ENCODE measurements at regions not wholly inside any gene's neighbourhood (a gene's known extent, or its start where the extent isn't known, plus 50 kb on each side); places are given as distances from the start of the nearest gene placed in this dataset.

- Histone ChIP-seq H3K36me3 (ENCODE audit: insufficient read depth, low read length) (no peaks in the 10 kb centered on the region), H3K9me2 (ENCODE audit: insufficient read depth, low read length) (no peaks in the 10 kb centered on the region), H2AFZ (ENCODE audit: low read depth, low read length) (no peak overlapping the region), H3K4me3 (ENCODE audit: low read length) (no peak overlapping the region), H3K79me2 (replicated peaks; ENCODE audit: insufficient read depth, low read length) (peaks cover 2% of the 10 kb centered on the region), H3K27ac (ENCODE audit: low read length) (no peak overlapping the region), H3F3A (ENCODE audit: insufficient read depth, low read length, poor library complexity, severe bottlenecking) (no peaks in the 10 kb centered on the region), H3K9me3 (ENCODE audit: low read length) (no peaks in the 10 kb centered on the region), H3K9ac (ENCODE audit: low read length) (no peak overlapping the region), H3K4me2 (ENCODE audit: low read length) (no peak overlapping the region), H4K20me1 (ENCODE audit: insufficient read depth) (no peaks in the 10 kb centered on the region), H3K27me3 (ENCODE audit: insufficient read depth, low read depth, low read length) (no peaks in the 10 kb centered on the region)
- no peak for TF ChIP-seq MXI1 (conservative IDR thresholded peaks at IDR 0.05; ENCODE audit: poor library complexity, severe bottlenecking)
- TF ChIP-seq TAF1 (IDR thresholded peaks at IDR 0.05; ENCODE audit: low read depth) = no peak
- TF ChIP-seq EP300 (conservative IDR thresholded peaks at IDR 0.05; ENCODE audit: poor library complexity, severe bottlenecking) = no peak
- no peak for TF ChIP-seq REST (IDR thresholded peaks at IDR 0.05; ENCODE audit: borderline replicate concordance)
- no peak for TF ChIP-seq EZH2 (IDR thresholded peaks at IDR 0.05; ENCODE audit: borderline replicate concordance, insufficient read depth, low read length, poor library complexity, severe bottlenecking)
- no peak for TF ChIP-seq CTCF (IDR thresholded peaks at IDR 0.05; ENCODE audit: poor library complexity, severe bottlenecking)
- TF ChIP-seq SMC3 (conservative IDR thresholded peaks at IDR 0.05; ENCODE audit: poor library complexity) = no peak
- no peak for TF ChIP-seq RAD21 (conservative IDR thresholded peaks at IDR 0.05)
- TF ChIP-seq POLR2AphosphoS5 (IDR thresholded peaks at IDR 0.05) = no peak
Measured at GRCh38 chr15:23910030-23910429, 222.9 kb upstream of the NDN start.

- Histone ChIP-seq H2AFZ (ENCODE audit: low read depth, low read length) (no peak overlapping the region), H3K4me2 (ENCODE audit: low read length) (peak overlapping the region; percentile 70)
Measured at GRCh38 chr15:23912191-23912590, 225.1 kb upstream of the NDN start.

More at GRCh38 chr15:23912191-23912590, 225.1 kb upstream of the NDN start:
- peak overlapping the region; percentile 62 for H3K4me3 ChIP-seq (ENCODE audit: low read length)
- no peaks in the 10 kb centered on the region for H3K36me3 ChIP-seq (ENCODE audit: insufficient read depth, low read length)
- no peaks in the 10 kb centered on the region for H3K9me2 ChIP-seq (ENCODE audit: insufficient read depth, low read length)
- no peak overlapping the region for H3K27ac ChIP-seq (ENCODE audit: low read length)
- H3K9ac ChIP-seq (ENCODE audit: low read length) = peak overlapping the region; percentile 2
- H3K27me3 ChIP-seq (ENCODE audit: insufficient read depth, low read depth, low read length) = no peaks in the 10 kb centered on the region
- no peaks in the 10 kb centered on the region for H3K9me3 ChIP-seq (ENCODE audit: low read length)
- H3F3A ChIP-seq (ENCODE audit: insufficient read depth, low read length, poor library complexity, severe bottlenecking) = no peaks in the 10 kb centered on the region
- no peak for TF ChIP-seq SMC3 (conservative IDR thresholded peaks at IDR 0.05; ENCODE audit: poor library complexity)
- no peak for TF ChIP-seq EZH2 (IDR thresholded peaks at IDR 0.05; ENCODE audit: borderline replicate concordance, insufficient read depth, low read length, poor library complexity, severe bottlenecking)
- no peak for TF ChIP-seq REST (IDR thresholded peaks at IDR 0.05; ENCODE audit: borderline replicate concordance)
- no peak for TF ChIP-seq MXI1 (conservative IDR thresholded peaks at IDR 0.05; ENCODE audit: poor library complexity, severe bottlenecking)
- no peak for TF ChIP-seq POLR2AphosphoS5 (IDR thresholded peaks at IDR 0.05)
- no peak for TF ChIP-seq RAD21 (conservative IDR thresholded peaks at IDR 0.05)
- no peak for TF ChIP-seq EP300 (conservative IDR thresholded peaks at IDR 0.05; ENCODE audit: poor library complexity, severe bottlenecking)
- no peak for TF ChIP-seq CTCF (IDR thresholded peaks at IDR 0.05; ENCODE audit: poor library complexity, severe bottlenecking)
- TF ChIP-seq TAF1 (IDR thresholded peaks at IDR 0.05; ENCODE audit: low read depth) = no peak
- H4K20me1 ChIP-seq (ENCODE audit: insufficient read depth) = no peaks in the 10 kb centered on the region
- peaks cover 2% of the 10 kb centered on the region for H3K79me2 ChIP-seq (replicated peaks; ENCODE audit: insufficient read depth, low read length)

Measured in neural cell (in vitro differentiated cells).